ENCODE measurements at regions not wholly inside any gene's neighbourhood (a gene's known extent, or its start where the extent isn't known, plus 50 kb on each side); places are given as distances from the start of the nearest gene placed in this dataset.
A peak's percentile ranks its signal among the peaks of the same experiment; 100 is the strongest.

GRCh38 chr22:48898524-48899250 is 929.0 kb downstream of the BRD1 start:
- H3K4me1 ChIP-seq = no peaks in the 10 kb centered on the region
- DNase-seq (ENCODE audit: low spot score) = peak; percentile 26
- no peaks in the 10 kb centered on the region for H3K9me3 ChIP-seq
- no peak for TF ChIP-seq CTCF (IDR thresholded peaks at IDR 0.05)
- H3K27ac ChIP-seq = no peak overlapping the region
- H3K4me3 ChIP-seq = no peak overlapping the region
- H3K27me3 ChIP-seq = no peaks in the 10 kb centered on the region
- no peaks in the 10 kb centered on the region for H3K36me3 ChIP-seq

- TF ChIP-seq CTCF (IDR thresholded peaks at IDR 0.05) = no peak
- no peak overlapping the region for H3K27ac ChIP-seq
- peak; percentile 23 for DNase-seq (ENCODE audit: low spot score)
Measured at GRCh38 chr22:48897645-48898370, 929.9 kb downstream of the BRD1 start.

GRCh38 chr22:48896766-48897644 is 930.7 kb downstream of the BRD1 start:
- no peak overlapping the region for H3K27ac ChIP-seq
- H3K27me3 ChIP-seq = no peaks in the 10 kb centered on the region
- no peaks in the 10 kb centered on the region for H3K36me3 ChIP-seq
- peak; percentile 47 for DNase-seq (ENCODE audit: low spot score)
- H3K4me1 ChIP-seq = no peaks in the 10 kb centered on the region
- no peaks in the 10 kb centered on the region for H3K9me3 ChIP-seq
- TF ChIP-seq CTCF (IDR thresholded peaks at IDR 0.05) = no peak
- H3K4me3 ChIP-seq = no peak overlapping the region

More at GRCh38 chr22:48897645-48898370, 929.9 kb downstream of the BRD1 start:
- H3K9me3 ChIP-seq = no peaks in the 10 kb centered on the region
- no peaks in the 10 kb centered on the region for H3K36me3 ChIP-seq
- no peaks in the 10 kb centered on the region for H3K27me3 ChIP-seq
- H3K4me1 ChIP-seq = no peaks in the 10 kb centered on the region
- no peak overlapping the region for H3K4me3 ChIP-seq

- H3K4me1 ChIP-seq = no peaks in the 10 kb centered on the region
- no peaks in the 10 kb centered on the region for H3K27me3 ChIP-seq
- DNase-seq (ENCODE audit: low spot score) = peak; percentile 23
- no peak overlapping the region for H3K27ac ChIP-seq
- TF ChIP-seq CTCF (IDR thresholded peaks at IDR 0.05) = no peak
- no peaks in the 10 kb centered on the region for H3K36me3 ChIP-seq
- H3K9me3 ChIP-seq = peaks cover 0 to 6% of the 10 kb centered on the region in 2 donors
- H3K4me3 ChIP-seq = no peak overlapping the region
Measured at GRCh38 chr22:48895831-48896765, 931.6 kb downstream of the BRD1 start.

- H3K27me3 ChIP-seq = no peaks in the 10 kb centered on the region
- H3K4me3 ChIP-seq = no peak overlapping the region
- no peaks in the 10 kb centered on the region for H3K36me3 ChIP-seq
- DNase-seq (ENCODE audit: low spot score) = peak; percentile 7
- TF ChIP-seq CTCF (IDR thresholded peaks at IDR 0.05) = no peak
- H3K4me1 ChIP-seq = no peaks in the 10 kb centered on the region
- no peak overlapping the region for H3K27ac ChIP-seq
- peaks cover 0 to 6% of the 10 kb centered on the region in 2 donors for H3K9me3 ChIP-seq
Measured at GRCh38 chr22:48895336-48895735, 932.3 kb downstream of the BRD1 start.

All from right atrium auricular region (tissue), 2 donors.